ENCODE measurements at regions not wholly inside any gene's neighbourhood (a gene's known extent, or its start where the extent isn't known, plus 50 kb on each side); places are given as distances from the start of the nearest gene placed in this dataset.

DNA sequence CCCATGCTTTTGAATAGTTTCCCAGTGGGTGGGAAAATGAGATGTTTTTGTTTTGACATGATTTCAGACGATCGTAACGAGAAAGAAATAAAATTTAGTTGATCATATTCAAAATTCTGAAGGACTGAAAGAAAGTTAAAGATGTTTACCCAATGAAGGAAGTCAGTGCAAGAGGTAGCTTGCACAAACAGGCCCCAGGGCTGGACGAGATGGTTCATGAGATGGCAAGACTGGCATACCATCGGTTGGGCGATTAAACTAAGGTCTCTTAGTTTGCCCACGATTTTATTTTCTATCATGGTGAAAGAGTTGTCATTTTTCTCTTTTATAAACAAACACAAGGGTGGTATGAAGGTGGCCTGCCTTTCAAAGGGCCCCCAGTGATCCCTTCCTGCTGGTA lies 124.5 kb upstream of the TBX5 start:
- TF ChIP-seq POLR2A (IDR thresholded peaks at IDR 0.05; ENCODE audit: low read length) (no peak), GATA1 (IDR thresholded peaks at IDR 0.05; ENCODE audit: low read depth, low read length) (no peak)

Measured in erythroblast (primary cell).